Lung (tissue), 11 donors: ENCODE measurements at regions not wholly inside any gene's neighbourhood (a gene's known extent, or its start where the extent isn't known, plus 50 kb on each side); places are given as distances from the start of the nearest gene placed in this dataset.

Experiments used
- ATAC-seq: fragments of 200-7000 bp; cut with Tn5 transposase; one replicate; pipeline ENCODE4 v1.9.1; 2020; ENCODE audit warnings: moderate number of reproducible peaks; ENCODE audit not compliant: insufficient read depth, low FRiP score
- DNase-seq, 3 donors: peaks; one replicate each; pipeline ENCODE4 v3.0.0-alpha.2; 2013 to 2017
- H3K27ac ChIP-seq, 2 donors: one replicate each; pipeline ENCODE4 v1.5.1; 2013; ENCODE audit warnings: mild to moderate bottlenecking in 2 of 2, moderate library complexity in 2 of 2, control low read depth in 1 of 2, inconsistent platforms in 1 of 2, low read depth in 1 of 2, low read length in 1 of 2
- H3K27me3 ChIP-seq, 3 donors: one replicate each; pipeline ENCODE4 v1.5.1; 2013; ENCODE audit warnings: low read length in 2 of 3; ENCODE audit not compliant: control insufficient read depth in 3 of 3, insufficient read depth in 3 of 3
- H3K36me3 ChIP-seq, 4 donors: one replicate each; pipeline ENCODE4 v1.5.1; 2013; ENCODE audit warnings: low read length in 4 of 4, mild to moderate bottlenecking in 1 of 4, moderate library complexity in 1 of 4; ENCODE audit not compliant: control insufficient read depth in 4 of 4, insufficient read depth in 4 of 4
- H3K4me1 ChIP-seq, 5 donors: one replicate each; pipeline ENCODE4 v1.5.1; 2013; ENCODE audit warnings: low read length in 5 of 5, mild to moderate bottlenecking in 2 of 5, moderate library complexity in 1 of 5; ENCODE audit not compliant: control insufficient read depth in 5 of 5, insufficient read depth in 5 of 5
- H3K4me3 ChIP-seq: one replicate; pipeline ENCODE4 v1.5.1; 2013; ENCODE audit warnings: mild to moderate bottlenecking, control low read depth, moderate library complexity
- H3K9ac ChIP-seq, 2 donors: one replicate each; pipeline ENCODE4 v1.5.1; 2013; ENCODE audit warnings: low read length in 2 of 2, control low read depth in 1 of 2; ENCODE audit not compliant: insufficient read depth in 1 of 2
- H3K9me3 ChIP-seq, 4 donors: one replicate each; pipeline ENCODE4 v1.5.1; 2013; ENCODE audit warnings: low read length in 3 of 4, mild to moderate bottlenecking in 1 of 4, moderate library complexity in 1 of 4; ENCODE audit not compliant: control insufficient read depth in 4 of 4, insufficient read depth in 3 of 4
- WGBS, 2 donors: extraction: QIAGEN DNeasy Blood & Tissue Kit; methylation state at CpG; one replicate each; pipeline ENCODE4 v1.1.7; 2013; 5-methylcytosine and 5-hydroxymethylcytosine counted together
- TF ChIP-seq, protein P1 (sequence below): IDR thresholded peaks from 2 replicates; pipeline ENCODE4 v1.5.1; 2012; ENCODE audit warnings: mild to moderate bottlenecking; ENCODE audit errors: control extremely low read depth, extremely low read depth
- donor health status: control.
- donor health status: control.
- donor health status: Bipolar disorder and iron deficiency.
- donor health status: healthy.
- donor health status: DM: yes; HTN: yes; CAD: no.

DNA sequence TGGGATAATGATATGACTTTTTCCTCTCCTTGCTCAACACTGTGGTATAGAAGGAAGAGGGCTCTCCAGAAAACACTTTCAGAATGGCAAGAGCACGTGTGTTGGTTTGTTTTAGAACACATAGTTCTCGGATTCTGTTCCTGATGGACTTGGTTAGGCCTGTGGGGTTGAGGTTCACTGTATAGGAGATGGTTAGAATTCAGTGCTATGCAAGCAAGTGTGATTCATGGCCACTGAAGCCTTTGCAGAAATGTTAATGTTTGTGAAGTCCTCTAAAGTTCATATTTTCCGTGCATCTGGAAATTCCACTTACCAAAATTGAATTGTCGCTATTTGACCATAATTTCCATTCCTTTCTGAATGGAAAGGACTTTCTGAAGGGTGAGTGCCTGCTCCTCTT lies 233.2 kb upstream of the DDHD1 start:
- 87% methylated on average over 4 of the region's 4 CpGs for WGBS, 2 donors

DNA sequence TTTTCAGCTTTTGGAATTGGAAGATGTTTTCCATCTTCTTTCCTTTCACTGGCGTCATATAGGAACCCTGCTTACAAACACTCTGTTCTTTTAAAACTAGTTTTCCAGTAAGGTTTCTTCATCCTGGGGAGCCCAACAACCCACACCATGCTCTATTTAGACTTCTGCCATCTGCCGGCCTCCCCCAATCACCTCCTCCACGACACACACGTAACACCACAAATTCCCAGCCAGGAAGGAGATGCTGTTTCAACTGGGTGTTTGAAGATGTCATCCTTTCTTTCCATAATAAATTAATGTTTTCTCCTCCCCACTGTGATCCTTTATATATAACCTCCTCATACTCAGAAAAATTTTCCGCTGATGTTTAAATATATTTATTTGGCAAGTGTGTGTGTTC lies 231.4 kb upstream of the DDHD1 start:
- no peaks in the 10 kb centered on the region for H3K36me3 ChIP-seq
- no peak overlapping the region for H3K27ac ChIP-seq
- H3K9ac ChIP-seq: no peak overlapping the region
- ATAC-seq: no peak
- no peak overlapping the region for H3K4me3 ChIP-seq
- WGBS, 2 donors: 93 to 95% methylated on average over 5 of the region's 5 CpGs
- TF ChIP-seq, protein P1, sequence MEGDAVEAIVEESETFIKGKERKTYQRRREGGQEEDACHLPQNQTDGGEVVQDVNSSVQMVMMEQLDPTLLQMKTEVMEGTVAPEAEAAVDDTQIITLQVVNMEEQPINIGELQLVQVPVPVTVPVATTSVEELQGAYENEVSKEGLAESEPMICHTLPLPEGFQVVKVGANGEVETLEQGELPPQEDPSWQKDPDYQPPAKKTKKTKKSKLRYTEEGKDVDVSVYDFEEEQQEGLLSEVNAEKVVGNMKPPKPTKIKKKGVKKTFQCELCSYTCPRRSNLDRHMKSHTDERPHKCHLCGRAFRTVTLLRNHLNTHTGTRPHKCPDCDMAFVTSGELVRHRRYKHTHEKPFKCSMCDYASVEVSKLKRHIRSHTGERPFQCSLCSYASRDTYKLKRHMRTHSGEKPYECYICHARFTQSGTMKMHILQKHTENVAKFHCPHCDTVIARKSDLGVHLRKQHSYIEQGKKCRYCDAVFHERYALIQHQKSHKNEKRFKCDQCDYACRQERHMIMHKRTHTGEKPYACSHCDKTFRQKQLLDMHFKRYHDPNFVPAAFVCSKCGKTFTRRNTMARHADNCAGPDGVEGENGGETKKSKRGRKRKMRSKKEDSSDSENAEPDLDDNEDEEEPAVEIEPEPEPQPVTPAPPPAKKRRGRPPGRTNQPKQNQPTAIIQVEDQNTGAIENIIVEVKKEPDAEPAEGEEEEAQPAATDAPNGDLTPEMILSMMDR: no peak
- no peaks in the 10 kb centered on the region for H3K4me1 ChIP-seq
- DNase-seq: no peak
- H3K9me3 ChIP-seq: no peaks in the 10 kb centered on the region
- H3K27me3 ChIP-seq: no peaks in the 10 kb centered on the region

More for the DNA sequence above, 233.2 kb upstream of the DDHD1 start:
- H3K4me1 ChIP-seq: no peaks in the 10 kb centered on the region
- H3K27ac ChIP-seq: no peak overlapping the region
- ATAC-seq: no peak
- no peaks in the 10 kb centered on the region for H3K27me3 ChIP-seq
- no peaks in the 10 kb centered on the region for H3K9me3 ChIP-seq
- TF ChIP-seq, protein P1: no peak
- no peak for DNase-seq
- no peak overlapping the region for H3K9ac ChIP-seq
- H3K4me3 ChIP-seq: no peak overlapping the region
- H3K36me3 ChIP-seq: no peaks in the 10 kb centered on the region

DNA sequence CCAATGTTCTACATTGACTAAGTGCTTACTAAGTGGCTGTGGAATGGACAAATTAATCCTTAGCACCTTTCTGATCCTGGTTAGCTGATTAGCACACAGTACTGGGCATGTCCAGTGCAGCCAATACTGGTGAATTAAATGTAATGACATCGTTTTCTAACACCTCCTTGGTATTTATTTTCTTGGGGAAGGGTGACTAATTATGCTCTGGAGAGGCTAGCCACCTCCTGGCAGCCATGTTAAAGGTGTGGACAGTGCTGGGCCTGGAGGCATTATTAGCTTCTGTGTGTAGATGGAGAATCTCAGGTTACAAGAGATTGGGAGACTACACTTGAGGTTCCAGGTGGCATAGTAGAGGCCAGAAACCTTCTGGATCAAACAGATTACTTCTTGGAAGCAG lies 230.9 kb upstream of the DDHD1 start:
- H3K4me1 ChIP-seq: no peaks in the 10 kb centered on the region
- ATAC-seq (no peak), DNase-seq (no peak)
- no peak overlapping the region for H3K4me3 ChIP-seq
- H3K36me3 ChIP-seq: no peaks in the 10 kb centered on the region
- TF ChIP-seq, protein P1: no peak
- no peak overlapping the region for H3K27ac ChIP-seq
- H3K9me3 ChIP-seq: no peaks in the 10 kb centered on the region
- no peak overlapping the region for H3K9ac ChIP-seq
- WGBS, 2 donors: 69 to 71% methylated on average over 1 of the region's 1 CpG
- H3K27me3 ChIP-seq: no peaks in the 10 kb centered on the region

DNA sequence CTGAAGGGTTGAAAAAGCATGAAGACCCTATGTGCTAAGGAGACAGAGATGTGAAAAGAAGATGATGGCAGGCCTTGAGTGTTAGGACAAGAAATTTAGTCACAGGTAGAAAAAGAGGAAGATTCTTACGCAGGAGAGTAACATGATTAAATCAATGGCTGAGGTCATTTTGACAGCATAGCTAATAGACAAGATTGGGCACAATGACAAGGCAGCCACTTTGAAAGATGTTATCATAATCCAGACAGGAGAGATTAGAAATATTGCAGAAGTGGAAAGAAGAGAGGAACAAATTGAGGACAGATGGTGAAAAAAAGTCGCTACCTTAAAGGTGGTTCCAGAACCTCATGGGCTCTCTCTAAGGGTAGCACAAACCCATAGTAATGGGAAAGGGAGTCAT lies 228.8 kb upstream of the DDHD1 start:
- DNase-seq (no peak), ATAC-seq (no peak)
- Histone ChIP-seq H3K27ac (no peak overlapping the region), H3K27me3 (no peaks in the 10 kb centered on the region), H3K9ac (no peak overlapping the region), H3K4me3 (no peak overlapping the region), H3K4me1 (no peaks in the 10 kb centered on the region), H3K9me3 (no peaks in the 10 kb centered on the region), H3K36me3 (no peaks in the 10 kb centered on the region)
- WGBS, 2 donors: 80 to 92% methylated on average over 2 of the region's 2 CpGs
- TF ChIP-seq, protein P1: no peak
